ENCODE measurements at regions not wholly inside any gene's neighbourhood (a gene's known extent, or its start where the extent isn't known, plus 50 kb on each side); places are given as distances from the start of the nearest gene placed in this dataset.

- no peak overlapping the region for H2AFZ ChIP-seq (ENCODE audit: low read length)
- no peak overlapping the region for H3K4me2 ChIP-seq (ENCODE audit: low read length)
- POLR2A ChIA-PET = no interaction called here
- H3K4me1 ChIP-seq (ENCODE audit: insufficient read depth, low read length, poor library complexity, severe bottlenecking) = no peaks in the 10 kb centered on the region
- TF ChIP-seq CTCF (conservative IDR thresholded peaks at IDR 0.05; ENCODE audit: low read length) = no peak
- TF ChIP-seq EZH2phosphoT487 (IDR thresholded peaks at IDR 0.05; ENCODE audit: borderline replicate concordance, low read depth, low read length) = no peak
- no peaks in the 10 kb centered on the region for H3K9me2 ChIP-seq (ENCODE audit: insufficient read depth, low read length)
- no peak overlapping the region for H3K4me3 ChIP-seq (ENCODE audit: low read depth, low read length, poor library complexity, severe bottlenecking)
- no TSS peak for BruUV-seq (replicated peaks)
- no peaks in the 10 kb centered on the region for H3K9me3 ChIP-seq (ENCODE audit: low read length)
- DNase-seq (ENCODE audit: low spot score) = no peak
- H3K36me3 ChIP-seq (ENCODE audit: insufficient read depth, low read length) = no peaks in the 10 kb centered on the region
- intact Hi-C loops (cut with micrococcal nuclease; ENCODE audit: unreplicated experiment) = no loop called here
- no peak overlapping the region for H3K27ac ChIP-seq (ENCODE audit: low read depth, low read length, poor library complexity, severe bottlenecking)
- H4K20me1 ChIP-seq (ENCODE audit: insufficient read depth, low read length) = no peaks in the 10 kb centered on the region
- CTCF ChIA-PET (ENCODE audit: unreplicated experiment) = no interaction called here
- no peaks in the 10 kb centered on the region for H3K79me2 ChIP-seq (ENCODE audit: insufficient read depth, low read depth, low read length)
These were observed 441.3 kb upstream of the RGS17 start for GRCh38 chr6:153572371-153572770.

- no peak for TF ChIP-seq EZH2phosphoT487 (IDR thresholded peaks at IDR 0.05; ENCODE audit: borderline replicate concordance, low read depth, low read length)
- no peak for TF ChIP-seq CTCF (conservative IDR thresholded peaks at IDR 0.05; ENCODE audit: low read length)
- H4K20me1 ChIP-seq (ENCODE audit: insufficient read depth, low read length) = no peaks in the 10 kb centered on the region
- ChIA-PET CTCF (ENCODE audit: unreplicated experiment) (no interaction called here), POLR2A (interaction anchor here (0.6 kb wide), 1 partner anchor 197 kb away, joined by 3 read pairs; no protein-coding TSS in a partner anchor)
- no peaks in the 10 kb centered on the region for H3K9me3 ChIP-seq (ENCODE audit: low read length)
- no peaks in the 10 kb centered on the region for H3K9me2 ChIP-seq (ENCODE audit: insufficient read depth, low read length)
- no peak overlapping the region for H2AFZ ChIP-seq (ENCODE audit: low read length)
- H3K4me1 ChIP-seq (ENCODE audit: insufficient read depth, low read length, poor library complexity, severe bottlenecking) = no peaks in the 10 kb centered on the region
- H3K36me3 ChIP-seq (ENCODE audit: insufficient read depth, low read length) = no peaks in the 10 kb centered on the region
- BruUV-seq (replicated peaks) = no TSS peak
- no peak for DNase-seq (ENCODE audit: low spot score)
- no peaks in the 10 kb centered on the region for H3K79me2 ChIP-seq (ENCODE audit: insufficient read depth, low read depth, low read length)
- intact Hi-C loops (cut with micrococcal nuclease; ENCODE audit: unreplicated experiment) = no loop called here
- no peak overlapping the region for H3K27ac ChIP-seq (ENCODE audit: low read depth, low read length, poor library complexity, severe bottlenecking)
- H3K4me3 ChIP-seq (ENCODE audit: low read depth, low read length, poor library complexity, severe bottlenecking) = no peak overlapping the region
- no peak overlapping the region for H3K4me2 ChIP-seq (ENCODE audit: low read length)
These were observed 437.5 kb upstream of the RGS17 start for GRCh38 chr6:153568628-153569027.

GRCh38 chr6:153564803-153565202 lies 433.7 kb upstream of the RGS17 start:
- intact Hi-C loops (cut with micrococcal nuclease; ENCODE audit: unreplicated experiment) = no loop called here
- no peaks in the 10 kb centered on the region for H3K9me2 ChIP-seq (ENCODE audit: insufficient read depth, low read length)
- no peaks in the 10 kb centered on the region for H3K79me2 ChIP-seq (ENCODE audit: insufficient read depth, low read depth, low read length)
- H3K4me3 ChIP-seq (ENCODE audit: low read depth, low read length, poor library complexity, severe bottlenecking) = no peak overlapping the region
- ChIA-PET CTCF (ENCODE audit: unreplicated experiment) (no interaction called here), POLR2A (interaction anchor here (0.6 kb wide), 1 partner anchor 296 kb away, joined by 4 read pairs; no protein-coding TSS in a partner anchor)
- H3K27ac ChIP-seq (ENCODE audit: low read depth, low read length, poor library complexity, severe bottlenecking) = no peak overlapping the region
- no peaks in the 10 kb centered on the region for H3K9me3 ChIP-seq (ENCODE audit: low read length)
- no peaks in the 10 kb centered on the region for H3K4me1 ChIP-seq (ENCODE audit: insufficient read depth, low read length, poor library complexity, severe bottlenecking)
- no peak overlapping the region for H3K4me2 ChIP-seq (ENCODE audit: low read length)
- no peak overlapping the region for H2AFZ ChIP-seq (ENCODE audit: low read length)
- no TSS peak for BruUV-seq (replicated peaks)
- DNase-seq (ENCODE audit: low spot score) = no peak
- H4K20me1 ChIP-seq (ENCODE audit: insufficient read depth, low read length) = no peaks in the 10 kb centered on the region
- no peaks in the 10 kb centered on the region for H3K36me3 ChIP-seq (ENCODE audit: insufficient read depth, low read length)
- no peak for TF ChIP-seq CTCF (conservative IDR thresholded peaks at IDR 0.05; ENCODE audit: low read length)
- no peak for TF ChIP-seq EZH2phosphoT487 (IDR thresholded peaks at IDR 0.05; ENCODE audit: borderline replicate concordance, low read depth, low read length)
